H1 (cell line): ENCODE measurements at regions not wholly inside any gene's neighbourhood (a gene's known extent, or its start where the extent isn't known, plus 50 kb on each side); places are given as distances from the start of the nearest gene placed in this dataset.

ENCODE experiments used
- CBX8 ChIP-seq: fragments of 300-800, 300-1000 bp; sonication (generic); IDR thresholded peaks from 2 replicates; pipeline ENCODE4 v1.7.1; 2016; ENCODE audit warnings: low read depth, low read length, borderline replicate concordance
- EP300 ChIP-seq, 2 experiments: IDR thresholded peaks; 1 replicate in 1 of 2; 2 replicates in 1 of 2; pipeline ENCODE4 v1.6.1; 2011 to 2012; ENCODE audit warnings: low read depth in 2 of 2, low read length in 2 of 2, mild to moderate bottlenecking in 2 of 2, borderline replicate concordance in 1 of 2, inconsistent platforms in 1 of 2, moderate library complexity in 1 of 2
- HDAC2 ChIP-seq, 2 experiments: fragments of 300-600 bp in 1 of 2; sonication (generic) in 1 of 2; IDR thresholded peaks; 2 replicates each; pipeline ENCODE4 v1.6.1; 2011 to 2012; ENCODE audit warnings: low read depth in 2 of 2, low read length in 2 of 2, mild to moderate bottlenecking in 2 of 2, moderate library complexity in 2 of 2, borderline replicate concordance in 1 of 2, inconsistent platforms in 1 of 2
- KDM5A ChIP-seq: fragments of 200-600 bp; IDR thresholded peaks from 2 replicates; pipeline ENCODE4 v1.7.1; 2012; ENCODE audit warnings: mild to moderate bottlenecking, low read length, inconsistent platforms, mixed read lengths
- RAD21 ChIP-seq, 2 experiments: IDR thresholded peaks in 1 of 2; conservative IDR thresholded peaks in 1 of 2; 2 replicates each; pipeline ENCODE4 v1.6.1; 2011; ENCODE audit warnings: low read depth in 2 of 2, low read length in 2 of 2, improper control_type of control experiment in 1 of 2, inconsistent platforms in 1 of 2, mild to moderate bottlenecking in 1 of 2, moderate library complexity in 1 of 2
- TAF7 ChIP-seq: optimal IDR thresholded peaks from 2 replicates; pipeline ENCODE3; 2011; ENCODE audit warnings: low read depth, mild to moderate bottlenecking, inconsistent platforms, low read length, moderate library complexity, borderline replicate concordance

DNA sequence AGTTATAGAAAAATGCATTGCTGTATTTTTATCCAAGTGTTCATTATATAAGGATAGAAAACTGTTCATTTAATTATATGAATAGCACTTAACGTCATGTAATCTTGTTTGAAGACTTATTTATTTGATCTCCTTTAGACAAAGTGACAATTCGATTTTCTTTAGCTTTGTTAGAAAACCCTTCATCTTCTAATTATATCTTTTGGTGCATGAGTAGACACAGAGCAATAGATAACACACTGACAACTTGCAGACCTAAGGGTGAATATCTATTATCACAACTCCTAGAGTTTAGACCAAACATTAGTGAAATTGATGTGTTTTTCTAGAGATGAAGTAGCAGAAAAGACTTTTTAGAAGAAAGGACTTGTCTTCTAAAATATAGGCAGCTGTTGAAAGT is 446.4 kb upstream of the SEMA6A start (continued):
- no peak for TF ChIP-seq KDM5A
- TF ChIP-seq HDAC2 (IDR thresholded peaks at IDR 0.05; ENCODE audit: borderline replicate concordance in 1 of 2, low read depth in 2 of 2, low read length in 2 of 2): no peak
- TF ChIP-seq EP300 (IDR thresholded peaks at IDR 0.05; ENCODE audit: borderline replicate concordance in 1 of 2, low read depth in 2 of 2, low read length in 2 of 2): no peak
- no peak for TF ChIP-seq CBX8
- no peak for TF ChIP-seq TAF7
- TF ChIP-seq RAD21 (IDR thresholded peaks at IDR 0.05 in 1 of 2, conservative IDR thresholded peaks at IDR 0.05 in 1 of 2; ENCODE audit: low read depth in 2 of 2, low read length in 2 of 2): no peak
- TF ChIP-seq, all 59 proteins: peak for 0
